Skeletal muscle cell (primary cell): ENCODE measurements at regions not wholly inside any gene's neighbourhood (a gene's known extent, or its start where the extent isn't known, plus 50 kb on each side); places are given as distances from the start of the nearest gene placed in this dataset.

Experiments used
- DNase-seq: peaks from one replicate; pipeline ENCODE4 v3.0.0-alpha.2; 2010; ENCODE audit warnings: low read depth
- H3K4me3 ChIP-seq: 2 replicates; pipeline ENCODE4 v1.5.1; 2011; ENCODE audit warnings: low read depth, mild to moderate bottlenecking, control low read depth, low read length, moderate library complexity

DNA sequence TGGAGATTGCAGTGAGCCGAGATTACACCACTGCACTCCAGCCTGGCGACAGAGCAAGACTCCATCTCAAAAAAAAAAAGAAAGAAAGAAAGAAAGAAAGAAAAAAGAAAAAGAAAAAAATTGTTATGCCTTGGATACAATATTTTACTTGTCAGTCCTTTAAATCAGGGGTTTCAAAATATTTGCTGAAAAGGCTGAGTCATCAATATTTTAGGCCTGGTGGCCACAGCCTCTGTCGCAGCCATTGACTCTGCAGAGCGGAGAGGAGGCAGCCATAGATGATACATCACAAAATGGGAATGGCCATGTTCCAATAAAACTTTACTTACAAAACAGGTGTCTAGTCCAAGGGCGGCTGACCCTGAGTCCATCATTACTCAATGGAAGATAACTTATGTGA lies 314.8 kb upstream of the SALL3 start:
- no peak for DNase-seq
- no peak overlapping the region for H3K4me3 ChIP-seq

GRCh38 chr18:78665644-78666043 lies 314.0 kb upstream of the SALL3 start:
- no peak overlapping the region for H3K4me3 ChIP-seq
- no peak for DNase-seq

DNA sequence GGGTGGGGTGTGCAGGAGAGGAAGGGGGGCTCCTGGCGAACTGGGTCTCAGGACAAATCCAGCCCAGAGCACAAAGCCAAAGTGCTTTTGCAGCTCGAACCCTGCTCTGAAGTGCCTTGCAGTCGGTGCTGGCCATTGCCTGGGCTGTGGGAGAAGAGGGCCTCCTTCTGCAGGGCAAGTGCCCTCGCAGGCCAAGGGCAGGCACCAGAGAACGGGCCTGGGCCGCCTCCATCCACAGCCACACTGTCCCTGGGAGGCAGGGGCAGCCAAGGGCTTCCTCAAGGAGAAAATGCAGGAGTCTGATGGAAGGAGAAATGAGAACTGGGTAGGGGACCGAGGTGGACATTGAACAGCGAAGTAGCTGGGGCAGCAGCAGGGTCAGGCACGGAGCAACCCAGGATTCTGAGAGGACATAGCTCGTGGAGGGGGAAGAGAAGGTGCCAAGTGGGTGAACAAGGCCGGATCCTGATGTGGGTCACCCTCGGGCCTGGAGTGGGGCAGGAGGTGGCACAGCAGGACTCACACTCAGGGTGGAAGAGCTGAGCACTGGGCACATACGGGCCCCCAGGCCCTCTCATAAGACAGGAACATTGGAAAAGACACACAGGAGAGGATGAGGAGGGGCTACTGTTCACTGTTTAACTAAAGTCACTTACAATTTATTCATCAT lies 312.8 kb upstream of the SALL3 start:
- H3K4me3 ChIP-seq, result no peak overlapping the region
- no peak for DNase-seq

DNA sequence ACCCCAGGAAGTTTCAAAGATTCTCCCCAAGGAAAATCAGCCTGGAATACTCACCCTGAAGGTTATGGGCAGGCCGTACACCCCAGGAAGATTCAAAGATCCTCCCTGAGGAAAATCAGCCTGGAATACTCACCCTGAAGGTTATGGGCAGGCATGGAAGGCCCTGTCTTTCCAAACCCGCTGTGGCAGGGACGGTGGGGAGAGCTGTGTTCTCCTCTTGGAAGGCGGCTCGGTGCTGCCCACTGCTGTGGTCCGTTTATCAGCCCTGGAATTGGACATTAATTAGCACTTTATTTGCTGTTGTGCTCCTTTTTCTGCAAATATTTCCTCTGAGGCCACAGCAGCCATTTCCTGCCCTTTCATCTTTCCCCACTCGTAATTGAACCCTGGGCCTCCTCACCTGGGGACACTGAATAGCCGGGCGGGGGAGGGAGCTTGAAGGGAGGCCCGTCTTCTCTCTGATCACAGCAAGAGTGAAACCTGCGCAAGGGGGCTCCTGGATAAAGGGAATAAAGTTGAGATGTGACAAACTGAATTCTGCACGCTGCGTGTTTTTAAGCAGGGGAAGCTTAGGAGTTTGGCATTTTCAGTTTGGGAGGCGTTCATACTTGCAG lies 308.7 kb upstream of the SALL3 start:
- DNase-seq, result no peak
- H3K4me3 ChIP-seq, result no peak overlapping the region

DNA sequence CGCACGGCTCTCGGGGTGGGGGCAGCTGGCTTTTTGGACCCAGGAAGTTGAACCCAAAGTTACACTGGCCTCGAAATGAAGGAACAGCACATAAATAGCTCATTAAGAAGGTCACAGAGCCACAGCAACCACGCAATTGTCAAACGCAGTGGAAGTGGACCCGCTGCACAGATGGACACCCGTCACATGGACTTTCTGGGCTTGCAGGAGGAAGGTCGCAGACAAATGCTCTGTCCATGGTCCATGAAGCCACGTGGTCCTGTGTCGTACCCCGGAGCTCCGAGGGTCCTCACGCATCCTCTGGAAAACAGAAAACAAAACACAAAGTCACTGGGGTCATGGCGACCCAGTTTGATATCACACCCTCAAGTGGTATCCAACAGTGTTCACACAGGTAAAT lies 308.1 kb upstream of the SALL3 start:
- no peak for DNase-seq
- H3K4me3 ChIP-seq, result no peak overlapping the region

DNA sequence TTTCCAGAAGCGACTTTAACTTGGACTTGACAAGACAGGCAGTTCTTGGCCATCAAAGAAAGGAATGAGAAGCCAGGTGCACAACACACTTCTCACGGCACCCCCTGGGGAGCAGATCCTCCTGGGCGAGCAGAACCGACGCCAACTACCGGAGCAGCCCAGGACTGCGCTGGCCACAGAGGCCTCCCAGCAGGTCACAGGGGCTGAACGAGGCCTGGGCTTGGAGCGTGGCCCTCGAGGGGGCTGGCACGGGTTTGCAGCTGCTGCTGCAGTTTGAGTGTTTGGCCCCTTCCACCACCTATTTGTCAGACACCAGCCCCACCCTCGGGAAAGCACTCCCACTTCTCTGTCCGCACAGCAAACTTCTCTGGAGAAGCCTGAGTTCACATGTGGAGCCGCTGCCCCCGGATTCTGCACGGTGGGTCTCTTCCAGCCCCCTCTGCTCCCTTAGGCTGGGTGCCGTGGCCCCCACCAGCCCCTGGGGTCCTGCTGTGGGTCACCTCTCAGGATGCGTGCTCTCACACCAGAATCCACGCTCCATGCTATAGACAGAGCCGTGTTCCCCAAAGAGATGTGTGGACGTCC lies 306.7 kb upstream of the SALL3 start:
- no peak for DNase-seq
- no peak overlapping the region for H3K4me3 ChIP-seq

DNA sequence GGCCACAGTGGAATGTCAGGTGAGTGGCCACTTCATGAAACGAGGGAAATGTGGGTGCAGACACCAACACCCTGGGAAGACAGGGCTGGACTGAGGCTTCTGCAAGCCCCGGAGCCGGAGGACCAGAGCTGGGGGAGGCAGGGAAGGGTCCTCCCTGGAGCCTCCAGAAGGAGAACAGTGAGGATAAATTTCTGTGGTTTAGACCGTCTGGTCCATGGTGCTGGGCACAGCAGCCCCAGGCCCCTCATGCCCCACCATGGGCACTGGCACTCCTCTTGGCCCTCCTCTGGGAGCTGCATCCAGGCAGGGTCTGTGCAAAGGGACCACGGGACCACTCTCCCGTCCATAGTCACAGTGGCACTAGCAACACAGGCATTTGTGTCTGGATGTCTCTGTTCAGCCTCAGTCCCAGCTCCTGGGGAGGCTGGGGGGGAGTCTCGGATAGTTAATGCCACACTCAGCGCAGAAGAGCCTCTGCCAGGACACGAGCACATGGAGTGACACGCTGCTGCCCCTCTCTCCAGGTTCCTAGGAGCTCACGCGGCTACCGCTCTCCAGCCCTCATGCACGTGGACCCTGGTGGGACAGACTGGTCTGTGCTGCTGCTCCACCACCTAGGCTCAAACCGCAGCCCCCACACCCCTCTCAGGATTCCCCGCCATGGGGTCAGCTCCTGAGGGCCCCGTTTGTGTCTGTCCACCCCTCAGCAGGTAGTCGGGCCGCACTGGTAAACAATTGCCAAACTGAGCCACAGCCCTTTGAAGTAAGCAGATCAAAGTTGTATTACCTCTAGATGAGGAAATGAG lies 305.9 kb upstream of the SALL3 start:
- H3K4me3 ChIP-seq, result no peak overlapping the region
- no peak for DNase-seq

GRCh38 chr18:78675231-78675630 lies 304.4 kb upstream of the SALL3 start:
- no peak for DNase-seq
- no peak overlapping the region for H3K4me3 ChIP-seq

DNA sequence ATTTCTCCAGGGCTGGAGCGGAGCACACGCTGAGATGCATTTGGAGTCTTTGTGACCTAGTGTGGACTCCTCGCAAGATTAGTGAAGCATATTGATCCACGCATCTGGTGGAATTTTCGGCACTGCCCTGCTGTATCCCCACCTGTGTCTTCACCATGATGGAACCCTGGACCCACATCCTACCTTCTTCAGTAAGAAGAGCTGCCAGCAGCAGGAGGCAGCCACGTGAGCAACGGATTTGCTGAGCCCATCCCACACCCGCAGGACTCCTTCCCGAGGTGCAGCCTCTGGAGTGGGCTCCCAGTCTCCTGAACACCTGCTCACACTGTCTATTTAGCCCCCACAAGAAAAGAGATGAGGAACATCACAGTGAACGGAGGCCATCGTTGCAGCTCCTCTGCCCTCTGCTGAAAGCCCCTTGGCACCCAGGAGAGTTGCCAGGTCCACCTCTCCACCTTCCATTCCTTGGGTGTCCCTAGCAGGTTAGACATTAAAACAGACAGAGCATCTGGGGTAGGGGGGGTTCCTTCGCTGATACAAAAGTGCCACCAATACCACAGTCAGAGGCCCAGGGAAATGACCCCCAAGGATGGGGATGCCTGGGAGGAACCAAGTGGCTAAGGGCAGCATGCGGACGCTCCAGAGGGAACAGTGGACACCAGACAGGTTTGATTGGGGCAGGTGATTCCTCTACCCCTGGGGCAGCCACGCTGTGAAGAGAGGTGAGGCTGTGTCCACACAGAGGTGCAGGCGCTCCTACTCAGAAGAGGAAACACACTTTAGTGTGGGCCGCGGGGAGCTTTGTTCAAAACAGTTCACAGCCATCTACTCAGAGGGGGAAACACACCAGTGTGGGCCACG lies 302.8 kb upstream of the SALL3 start:
- no peak for DNase-seq
- no peak overlapping the region for H3K4me3 ChIP-seq

GRCh38 chr18:78677483-78678317 lies 301.9 kb upstream of the SALL3 start:
- no peak for DNase-seq
- H3K4me3 ChIP-seq, result no peak overlapping the region

DNA sequence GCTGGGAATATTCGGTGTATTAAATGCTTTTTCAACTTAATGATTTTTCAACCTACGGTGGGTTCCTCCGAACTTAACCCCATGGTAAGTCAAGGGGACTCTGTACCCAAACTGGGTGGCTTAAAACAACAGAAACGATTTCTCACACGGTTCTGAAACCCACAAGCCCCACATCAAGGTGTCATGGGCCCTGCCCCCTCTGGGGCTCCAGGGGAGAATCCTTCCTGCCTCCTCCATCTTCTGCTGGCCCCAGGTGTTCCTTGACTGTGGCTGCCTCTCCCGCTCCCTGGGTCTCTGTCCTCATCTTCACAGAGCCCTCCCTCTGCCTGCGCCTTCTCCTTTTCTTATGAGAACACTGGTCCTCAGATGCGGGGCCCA lies 301.3 kb upstream of the SALL3 start:
- no peak overlapping the region for H3K4me3 ChIP-seq
- no peak for DNase-seq

GRCh38 chr18:78679031-78679430 lies 300.6 kb upstream of the SALL3 start:
- DNase-seq, result no peak
- H3K4me3 ChIP-seq, result no peak overlapping the region

DNA sequence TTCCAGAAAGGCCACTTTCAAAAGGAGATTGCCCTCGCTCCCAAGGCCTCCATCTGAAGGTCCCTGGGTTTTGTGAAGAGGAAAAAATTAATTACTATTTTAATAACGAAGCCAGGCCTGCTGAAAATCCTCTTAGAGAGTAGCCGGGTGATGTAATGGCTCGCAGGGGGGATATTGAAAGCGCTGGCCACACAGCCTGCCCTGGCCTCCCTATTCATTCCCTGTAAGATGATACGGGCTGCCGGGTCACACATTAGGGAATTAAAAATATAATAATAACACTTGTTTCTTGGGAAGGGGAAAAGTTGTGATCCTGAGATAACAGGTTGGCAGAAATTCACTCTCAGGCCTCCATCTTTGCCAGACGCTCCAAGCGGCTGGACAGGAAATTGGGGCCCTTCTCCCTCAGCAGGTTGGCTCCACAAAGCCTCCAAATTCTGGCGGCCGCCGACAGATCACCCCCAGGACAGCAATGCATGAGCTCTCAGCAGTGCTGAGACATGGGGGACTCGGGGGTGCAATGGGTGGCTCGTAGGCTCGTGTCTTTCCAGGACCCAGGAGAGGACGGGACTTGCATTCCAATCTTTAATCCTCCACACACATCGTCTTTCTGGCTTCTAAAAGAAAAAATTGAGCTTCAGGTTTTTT lies 299.9 kb upstream of the SALL3 start:
- no peak overlapping the region for H3K4me3 ChIP-seq
- DNase-seq, result no peak

DNA sequence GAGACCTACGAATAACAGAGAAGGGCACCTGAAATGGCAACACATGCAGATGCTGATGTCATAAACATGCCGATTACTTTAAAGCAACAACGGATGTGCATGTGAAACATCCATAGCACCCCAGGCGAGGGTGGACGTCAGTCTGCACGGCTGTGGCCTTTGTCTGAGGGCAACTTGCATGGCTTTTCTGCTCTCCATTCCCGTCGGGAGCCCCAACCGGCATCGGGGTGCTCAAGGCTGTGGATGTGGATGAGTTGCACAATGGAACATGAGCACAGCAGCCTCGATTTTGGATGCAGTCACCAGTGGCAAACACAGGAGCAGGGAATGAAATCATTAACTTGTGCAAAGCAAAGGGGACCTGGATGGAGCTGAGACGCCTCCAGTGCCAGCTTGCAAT lies 298.2 kb upstream of the SALL3 start:
- no peak for DNase-seq

GRCh38 chr18:78681934-78682333 lies 297.7 kb upstream of the SALL3 start:
- DNase-seq, result no peak
- no peak overlapping the region for H3K4me3 ChIP-seq

More for the DNA sequence above, 298.2 kb upstream of the SALL3 start:
- H3K4me3 ChIP-seq, result no peak overlapping the region

DNA sequence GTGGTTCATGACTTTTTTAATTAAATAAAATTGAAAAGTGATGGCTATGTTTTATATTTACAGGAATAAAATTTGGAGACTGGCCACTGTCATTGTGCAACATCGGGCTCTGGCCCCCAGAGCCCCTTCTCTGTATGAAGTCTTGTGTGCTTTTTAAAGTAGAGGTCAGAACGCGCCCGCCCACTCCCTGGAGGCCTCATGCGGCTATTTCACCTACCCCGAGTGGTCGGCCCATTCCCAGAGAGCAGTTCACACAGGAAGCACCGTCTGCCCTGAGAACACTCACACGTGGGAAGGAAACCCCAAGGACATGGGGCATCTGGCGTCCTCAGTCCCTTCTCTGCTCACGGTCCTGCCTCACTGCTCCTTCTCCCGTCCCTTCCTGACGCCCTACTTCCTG lies 296.9 kb upstream of the SALL3 start:
- no peak for DNase-seq
- no peak overlapping the region for H3K4me3 ChIP-seq

GRCh38 chr18:78683191-78684010 lies 296.2 kb upstream of the SALL3 start:
- no peak overlapping the region for H3K4me3 ChIP-seq
- DNase-seq, result no peak
